ENCODE measurements at regions not wholly inside any gene's neighbourhood (a gene's known extent, or its start where the extent isn't known, plus 50 kb on each side); places are given as distances from the start of the nearest gene placed in this dataset.

GRCh38 chr4:122508083-122508482 lies 51.6 kb upstream of the IL2 start:
- TF ChIP-seq POLR2AphosphoS5 (IDR thresholded peaks at IDR 0.05; ENCODE audit: low read depth, low read length) (no peak), TAF1 (IDR thresholded peaks at IDR 0.05; ENCODE audit: borderline replicate concordance, low read depth, low read length) (no peak), POLR2A (IDR thresholded peaks at IDR 0.05; ENCODE audit: low read depth, low read length) (no peak)
- DNase-seq (ENCODE audit: insufficient read length) (no peak), FAIRE-seq (no peak)

All from GM12892 (cell line).